ENCODE measurements at regions not wholly inside any gene's neighbourhood (a gene's known extent, or its start where the extent isn't known, plus 50 kb on each side); places are given as distances from the start of the nearest gene placed in this dataset.

DNA sequence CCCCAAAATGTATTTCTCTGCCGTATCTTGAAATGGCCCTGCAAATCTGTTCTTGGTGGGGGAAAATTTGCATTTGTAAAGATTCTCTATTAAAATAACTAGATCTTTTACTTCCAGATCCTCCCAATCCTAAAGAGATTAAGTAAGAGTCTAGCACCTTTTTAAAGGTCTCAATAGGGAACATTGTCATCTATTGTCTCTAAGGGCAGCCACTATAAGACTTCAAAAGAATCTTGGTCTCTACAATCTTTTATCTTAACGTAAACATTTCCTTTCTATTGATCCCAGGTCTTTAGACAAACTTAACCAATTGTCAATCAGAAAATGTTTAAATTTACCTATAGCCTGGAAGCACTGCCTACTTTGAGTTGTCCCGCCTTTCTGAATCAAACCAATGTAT lies 1313.3 kb downstream of the ROBO2 start:
- Histone ChIP-seq H3K4me1 (replicated peaks in 1 of 2) (no peaks in the 10 kb centered on the region), H3K36me3 (replicated peaks in 1 of 2) (no peaks in the 10 kb centered on the region), H3K27me3 (no peaks in the 10 kb centered on the region), H3K4me3 (no peak overlapping the region), H3K9me3 (replicated peaks in 1 of 3) (no peaks in the 10 kb centered on the region), H3K27ac (no peak overlapping the region)
- 90 to 95% (median 93%) methylated on average over 3 of the region's 3 CpGs for WGBS, 4 donors
- no peak for DNase-seq
- TF ChIP-seq, protein P1, sequence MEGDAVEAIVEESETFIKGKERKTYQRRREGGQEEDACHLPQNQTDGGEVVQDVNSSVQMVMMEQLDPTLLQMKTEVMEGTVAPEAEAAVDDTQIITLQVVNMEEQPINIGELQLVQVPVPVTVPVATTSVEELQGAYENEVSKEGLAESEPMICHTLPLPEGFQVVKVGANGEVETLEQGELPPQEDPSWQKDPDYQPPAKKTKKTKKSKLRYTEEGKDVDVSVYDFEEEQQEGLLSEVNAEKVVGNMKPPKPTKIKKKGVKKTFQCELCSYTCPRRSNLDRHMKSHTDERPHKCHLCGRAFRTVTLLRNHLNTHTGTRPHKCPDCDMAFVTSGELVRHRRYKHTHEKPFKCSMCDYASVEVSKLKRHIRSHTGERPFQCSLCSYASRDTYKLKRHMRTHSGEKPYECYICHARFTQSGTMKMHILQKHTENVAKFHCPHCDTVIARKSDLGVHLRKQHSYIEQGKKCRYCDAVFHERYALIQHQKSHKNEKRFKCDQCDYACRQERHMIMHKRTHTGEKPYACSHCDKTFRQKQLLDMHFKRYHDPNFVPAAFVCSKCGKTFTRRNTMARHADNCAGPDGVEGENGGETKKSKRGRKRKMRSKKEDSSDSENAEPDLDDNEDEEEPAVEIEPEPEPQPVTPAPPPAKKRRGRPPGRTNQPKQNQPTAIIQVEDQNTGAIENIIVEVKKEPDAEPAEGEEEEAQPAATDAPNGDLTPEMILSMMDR (IDR thresholded peaks at IDR 0.05): no peak
- TF ChIP-seq POLR2A (IDR thresholded peaks at IDR 0.05): no peak
- intact Hi-C loops (cut with DNase I): no loop called here

GRCh38 chr3:78360849-78361248 lies 1321.0 kb downstream of the ROBO2 start:
- H3K27ac ChIP-seq: no peak overlapping the region
- no peaks in the 10 kb centered on the region for H3K4me1 ChIP-seq (replicated peaks in 1 of 2)
- H3K36me3 ChIP-seq (replicated peaks in 1 of 2): no peaks in the 10 kb centered on the region
- no peaks in the 10 kb centered on the region for H3K27me3 ChIP-seq
- no peak for DNase-seq
- H3K9me3 ChIP-seq (replicated peaks in 1 of 3): no peaks in the 10 kb centered on the region
- no peak for TF ChIP-seq POLR2A (IDR thresholded peaks at IDR 0.05)
- TF ChIP-seq, protein P1 (IDR thresholded peaks at IDR 0.05): no peak
- 71 to 83% (median 76%) methylated on average over 4 of the region's 4 CpGs for WGBS, 4 donors
- no peak overlapping the region for H3K4me3 ChIP-seq
- intact Hi-C loops (cut with DNase I): no loop called here

GRCh38 chr3:78368636-78369345 lies 1328.9 kb downstream of the ROBO2 start:
- 77 to 84% (median 82%) methylated on average over 8 of the region's 8 CpGs for whole genome bisulfite sequencing, 4 donors
- TF ChIP-seq, protein P1 (IDR thresholded peaks at IDR 0.05): no peak
- no peak for TF ChIP-seq POLR2A (IDR thresholded peaks at IDR 0.05)
- no peak overlapping the region for H3K27ac ChIP-seq

GRCh38 chr3:78390221-78390620 lies 1350.3 kb downstream of the ROBO2 start:
- no peaks in the 10 kb centered on the region for H3K4me1 ChIP-seq (replicated peaks in 1 of 2)
- TF ChIP-seq, protein P1 (IDR thresholded peaks at IDR 0.05): no peak
- H3K36me3 ChIP-seq (replicated peaks in 1 of 2): no peaks in the 10 kb centered on the region
- 23 to 55% (median 37%) methylated on average over 1 of the region's 1 CpG for WGBS, 4 donors
- no peak overlapping the region for H3K4me3 ChIP-seq
- no peaks in the 10 kb centered on the region for H3K27me3 ChIP-seq
- no peaks in the 10 kb centered on the region for H3K9me3 ChIP-seq (replicated peaks in 1 of 3)
- no peak for DNase-seq
- no peak overlapping the region for H3K27ac ChIP-seq
- intact Hi-C loops (cut with DNase I): no loop called here

More at GRCh38 chr3:78368636-78369345, 1328.9 kb downstream of the ROBO2 start:
- Histone ChIP-seq H3K36me3 (replicated peaks in 1 of 2) (no peaks in the 10 kb centered on the region), H3K4me1 (replicated peaks in 1 of 2) (no peaks in the 10 kb centered on the region), H3K27me3 (no peaks in the 10 kb centered on the region), H3K9me3 (replicated peaks in 1 of 3) (no peaks in the 10 kb centered on the region), H3K4me3 (no peak overlapping the region)
- intact Hi-C loops (cut with DNase I): no loop called here
- DNase-seq: no peak

Measured in adrenal gland (tissue), 9 donors.